ENCODE measurements at regions not wholly inside any gene's neighbourhood (a gene's known extent, or its start where the extent isn't known, plus 50 kb on each side); places are given as distances from the start of the nearest gene placed in this dataset.
"Not testable (repeated sequence)": the region's sequence is repeated elsewhere in the genome, so short reads cannot be mapped to it uniquely, and the experiment has no call there.

DNA sequence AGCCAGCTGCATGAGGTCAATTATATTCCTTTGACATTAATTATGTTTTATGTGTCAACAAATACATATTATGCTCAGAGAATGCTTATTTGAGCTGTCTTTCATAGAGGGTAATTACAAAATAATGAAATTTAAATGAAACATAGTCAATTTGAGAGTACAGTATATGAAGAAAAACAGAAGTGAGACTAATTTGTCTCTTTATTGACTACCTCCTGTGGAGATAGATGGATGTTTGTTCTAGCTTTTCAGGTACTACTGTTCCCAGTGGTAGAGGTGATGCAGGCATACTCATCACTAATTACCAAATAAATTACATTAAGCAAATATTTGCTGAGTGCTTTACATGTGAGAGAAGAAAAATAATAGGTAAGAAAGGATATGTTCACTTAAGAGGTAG is 1129.6 kb downstream of the OTOL1 start:
- in situ Hi-C loops (cut with MboI; ENCODE audit: low sequenced_read_pairs, unreplicated experiment), result no loop called here
- TF ChIP-seq, protein P1, sequence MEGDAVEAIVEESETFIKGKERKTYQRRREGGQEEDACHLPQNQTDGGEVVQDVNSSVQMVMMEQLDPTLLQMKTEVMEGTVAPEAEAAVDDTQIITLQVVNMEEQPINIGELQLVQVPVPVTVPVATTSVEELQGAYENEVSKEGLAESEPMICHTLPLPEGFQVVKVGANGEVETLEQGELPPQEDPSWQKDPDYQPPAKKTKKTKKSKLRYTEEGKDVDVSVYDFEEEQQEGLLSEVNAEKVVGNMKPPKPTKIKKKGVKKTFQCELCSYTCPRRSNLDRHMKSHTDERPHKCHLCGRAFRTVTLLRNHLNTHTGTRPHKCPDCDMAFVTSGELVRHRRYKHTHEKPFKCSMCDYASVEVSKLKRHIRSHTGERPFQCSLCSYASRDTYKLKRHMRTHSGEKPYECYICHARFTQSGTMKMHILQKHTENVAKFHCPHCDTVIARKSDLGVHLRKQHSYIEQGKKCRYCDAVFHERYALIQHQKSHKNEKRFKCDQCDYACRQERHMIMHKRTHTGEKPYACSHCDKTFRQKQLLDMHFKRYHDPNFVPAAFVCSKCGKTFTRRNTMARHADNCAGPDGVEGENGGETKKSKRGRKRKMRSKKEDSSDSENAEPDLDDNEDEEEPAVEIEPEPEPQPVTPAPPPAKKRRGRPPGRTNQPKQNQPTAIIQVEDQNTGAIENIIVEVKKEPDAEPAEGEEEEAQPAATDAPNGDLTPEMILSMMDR (IDR thresholded peaks at IDR 0.05; ENCODE audit: borderline replicate concordance, control extremely low read depth, extremely low read depth, insufficient read depth, missing control alignments), result no peak
- no peak for DNase-seq (ENCODE audit: low spot score)

DNA sequence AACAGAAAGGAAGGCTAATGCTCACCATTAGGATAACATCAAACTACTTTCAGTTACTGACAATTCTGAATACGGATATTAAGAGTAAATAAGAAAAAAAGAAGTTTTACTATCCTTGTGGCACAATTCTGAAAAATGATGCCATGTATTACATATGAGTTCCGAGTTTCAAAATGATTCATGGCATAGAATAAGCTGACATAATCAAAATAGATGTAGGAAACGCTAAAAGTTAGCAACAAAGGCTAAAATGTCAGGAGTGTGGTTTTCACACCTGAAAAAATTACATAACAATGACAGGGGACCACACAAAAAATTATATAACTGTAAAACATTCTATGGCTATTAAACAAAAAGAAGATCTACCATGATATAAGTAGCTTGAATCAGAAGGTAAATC is 1131.9 kb downstream of the OTOL1 start:
- TF ChIP-seq, protein P1 (IDR thresholded peaks at IDR 0.05; ENCODE audit: borderline replicate concordance, control extremely low read depth, extremely low read depth, insufficient read depth, missing control alignments), result no peak
- DNase-seq (ENCODE audit: low spot score), result no peak
- in situ Hi-C loops (cut with MboI; ENCODE audit: low sequenced_read_pairs, unreplicated experiment), result no loop called here

DNA sequence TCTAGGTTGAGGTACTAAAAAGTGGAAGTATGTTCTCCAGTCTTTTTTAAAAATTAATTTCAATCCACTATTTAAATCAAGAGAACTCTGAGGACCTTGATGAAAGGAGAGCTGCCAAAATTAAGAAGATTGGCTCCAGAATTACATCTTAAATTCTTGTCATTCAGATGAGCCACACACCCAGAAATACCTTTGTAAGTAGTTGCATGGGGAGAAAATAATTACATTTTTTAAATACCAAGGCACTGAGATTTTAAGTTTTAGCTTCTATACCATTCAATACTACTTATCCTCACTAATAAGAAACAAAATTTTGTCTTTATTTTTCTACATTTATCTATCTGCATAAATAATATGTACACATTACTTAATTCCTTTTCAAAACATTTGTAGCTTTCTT is 1132.8 kb downstream of the OTOL1 start:
- DNase-seq (ENCODE audit: low spot score), result no peak
- in situ Hi-C loops (cut with MboI; ENCODE audit: low sequenced_read_pairs, unreplicated experiment), result no loop called here
- TF ChIP-seq, protein P1 (IDR thresholded peaks at IDR 0.05; ENCODE audit: borderline replicate concordance, control extremely low read depth, extremely low read depth, insufficient read depth, missing control alignments), result no peak

DNA sequence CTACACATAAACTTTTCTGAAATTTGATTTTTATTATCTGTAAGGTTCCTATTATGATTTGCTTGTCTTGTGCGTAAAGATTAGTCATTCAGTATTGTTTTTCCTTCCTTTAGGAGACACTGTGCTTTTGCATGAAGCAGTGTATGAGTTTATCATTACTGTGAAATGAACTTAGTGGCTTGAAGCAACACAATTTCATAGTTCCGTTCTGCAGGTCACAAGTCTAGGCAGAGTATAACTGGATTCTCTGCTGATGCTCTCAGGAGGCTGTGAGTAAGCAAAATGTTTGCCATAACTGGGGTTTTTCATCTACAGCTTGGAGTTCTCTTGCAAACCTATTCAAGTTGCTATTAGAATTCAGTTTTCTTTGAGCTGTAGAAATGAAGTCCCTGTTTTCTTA is 1136.1 kb downstream of the OTOL1 start:
- in situ Hi-C loops (cut with MboI; ENCODE audit: low sequenced_read_pairs, unreplicated experiment), result no loop called here
- DNase-seq (ENCODE audit: low spot score), result no peak

DNA sequence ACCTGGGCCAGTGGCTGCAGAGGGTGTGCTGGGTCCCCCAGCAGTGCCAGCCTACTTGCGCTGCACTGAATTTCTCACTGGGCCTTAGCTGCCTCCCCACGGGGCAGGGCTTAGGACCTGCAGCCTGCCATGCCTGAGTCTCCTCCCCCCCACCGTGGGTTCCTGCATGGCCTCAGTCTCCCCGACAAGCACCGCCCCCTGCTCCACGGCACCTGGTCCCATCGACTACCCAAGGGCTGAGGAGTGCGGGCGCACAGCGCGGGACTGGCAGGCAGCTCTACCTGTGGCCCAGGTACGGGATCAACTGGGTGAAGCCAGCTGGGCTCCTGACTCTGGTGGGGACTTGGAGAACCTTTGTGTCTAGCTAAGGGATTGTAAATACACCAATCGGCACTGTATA is 1143.6 kb downstream of the OTOL1 start:
- in situ Hi-C loops (cut with MboI; ENCODE audit: low sequenced_read_pairs, unreplicated experiment); DNase-seq (ENCODE audit: low spot score): not testable (repeated sequence)

More for the DNA sequence above, 1136.1 kb downstream of the OTOL1 start:
- TF ChIP-seq, protein P1 (IDR thresholded peaks at IDR 0.05; ENCODE audit: borderline replicate concordance, control extremely low read depth, extremely low read depth, insufficient read depth, missing control alignments), result no peak

DNA sequence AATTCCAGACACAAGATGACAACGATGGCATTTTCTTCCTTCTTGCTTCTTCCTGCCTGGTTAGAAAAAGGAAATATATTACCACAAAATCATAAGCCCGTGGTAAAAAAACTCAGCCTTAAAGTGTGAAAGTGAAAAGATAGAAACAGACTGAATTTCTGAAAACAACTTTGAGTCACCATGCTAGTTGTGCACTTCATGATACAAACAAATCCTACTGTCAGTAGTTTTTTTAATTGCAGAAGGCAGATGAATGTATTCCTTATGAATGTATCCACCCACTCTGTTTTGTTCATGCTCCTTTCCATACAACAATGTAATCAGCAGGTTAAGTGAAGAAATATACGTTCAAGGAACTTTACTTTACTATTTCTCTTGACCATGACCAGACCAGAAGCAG is 1144.7 kb downstream of the OTOL1 start:
- no peak for DNase-seq (ENCODE audit: low spot score)
- in situ Hi-C loops (cut with MboI; ENCODE audit: low sequenced_read_pairs, unreplicated experiment), result no loop called here
- TF ChIP-seq, protein P1 (IDR thresholded peaks at IDR 0.05; ENCODE audit: borderline replicate concordance, control extremely low read depth, extremely low read depth, insufficient read depth, missing control alignments), result no peak

DNA sequence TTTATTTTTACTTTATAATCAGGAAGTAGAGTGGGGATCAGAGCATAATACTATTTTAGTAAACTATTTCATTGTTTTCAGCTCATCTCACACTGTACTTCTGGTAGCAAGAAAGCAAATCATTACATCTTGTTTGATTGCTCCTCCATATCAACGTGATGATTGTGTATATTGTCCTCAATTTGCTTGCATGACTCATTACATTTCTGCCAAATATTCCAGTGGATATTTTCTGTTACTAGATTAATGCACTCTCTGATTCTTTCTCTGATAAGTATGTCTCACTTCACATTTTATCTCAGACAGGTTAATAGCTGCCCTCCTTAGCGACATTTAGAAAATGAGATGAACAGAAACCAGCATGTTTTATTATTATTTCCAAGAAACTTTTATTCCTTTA is 1145.3 kb downstream of the OTOL1 start:
- in situ Hi-C loops (cut with MboI; ENCODE audit: low sequenced_read_pairs, unreplicated experiment), result no loop called here
- TF ChIP-seq, protein P1 (IDR thresholded peaks at IDR 0.05; ENCODE audit: borderline replicate concordance, control extremely low read depth, extremely low read depth, insufficient read depth, missing control alignments), result no peak
- no peak for DNase-seq (ENCODE audit: low spot score)

Data from GM13976 (cell line).